NCI-H446 treated with DMSO at 0.1 percent for 48 hours (cell line): ENCODE measurements at regions not wholly inside any gene's neighbourhood (a gene's known extent, or its start where the extent isn't known, plus 50 kb on each side); places are given as distances from the start of the nearest gene placed in this dataset.
"Not testable (repeated sequence)": the region's sequence is repeated elsewhere in the genome, so short reads cannot be mapped to it uniquely, and the experiment has no call there.

ENCODE experiments used
- DNase-seq: peaks from one replicate; lab custom pipeline; 2025; lab: John Stamatoyannopoulos, UW

GRCh38 chr12:67716817-67717216 is 68.3 kb downstream of the DYRK2 start:
- no peak for DNase-seq

DNA sequence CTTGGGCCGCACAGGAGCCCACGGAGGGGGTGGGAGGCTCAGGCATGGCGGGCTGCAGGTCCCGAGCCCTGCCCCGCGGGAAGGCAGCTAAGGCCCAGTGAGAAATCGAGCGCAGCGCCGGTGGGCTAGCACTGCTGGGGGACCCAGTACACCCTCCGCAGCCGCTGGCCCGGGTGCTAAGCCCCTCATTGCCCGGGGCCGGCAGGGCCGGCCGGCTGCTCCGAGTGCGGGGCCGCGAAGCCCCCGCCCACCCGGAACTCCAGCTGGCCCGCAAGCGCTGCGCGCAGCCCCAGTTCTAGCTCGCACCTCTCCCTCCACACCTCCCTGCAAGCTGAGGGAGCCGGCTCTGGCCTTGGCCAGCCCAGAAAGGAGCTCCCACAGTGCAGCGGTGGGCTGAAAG is 70.8 kb downstream of the DYRK2 start:
- DNase-seq, result not testable (repeated sequence)

GRCh38 chr12:67720351-67720856 is 71.9 kb downstream of the DYRK2 start:
- DNase-seq, result peak; percentile 6

DNA sequence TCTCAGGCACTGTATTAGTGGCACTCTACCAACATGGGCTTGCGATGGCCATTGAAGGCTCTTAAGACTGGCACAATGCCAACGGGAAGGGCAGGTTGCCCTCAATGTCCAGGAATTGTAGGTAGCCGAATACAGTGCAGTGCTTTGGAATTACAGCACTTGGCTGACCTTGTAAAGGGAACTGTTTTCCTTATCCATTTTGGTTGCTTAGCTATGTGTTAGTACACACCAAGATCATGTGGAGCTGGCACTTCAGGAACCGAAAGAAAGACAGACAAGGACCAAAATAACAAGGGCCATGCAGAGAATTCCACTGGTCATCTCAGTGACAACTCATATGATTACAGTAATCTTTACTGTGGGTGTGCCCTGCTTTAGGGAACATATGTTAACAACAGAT is 72.7 kb downstream of the DYRK2 start:
- DNase-seq, result no peak

GRCh38 chr12:67722296-67722695 is 73.8 kb downstream of the DYRK2 start:
- DNase-seq, result no peak

DNA sequence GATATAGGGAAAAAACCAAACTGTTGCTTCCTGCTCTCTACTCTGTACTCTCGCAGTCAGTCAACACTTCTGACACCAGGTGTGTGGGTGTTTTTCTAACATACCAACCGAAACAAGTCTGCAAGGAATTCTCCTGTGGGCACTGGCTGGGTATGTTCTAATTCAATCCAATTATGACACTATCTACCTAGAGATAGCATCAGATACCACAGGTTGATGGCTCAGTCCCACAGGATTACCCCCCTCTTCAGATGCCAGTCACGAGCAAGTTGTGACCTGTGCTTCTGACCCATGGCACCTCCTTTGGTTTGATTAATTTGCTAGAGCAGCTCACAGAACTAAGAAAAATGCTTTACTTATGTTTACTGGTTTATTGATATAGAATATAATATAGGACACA is 78.3 kb downstream of the DYRK2 start:
- DNase-seq, result no peak

DNA sequence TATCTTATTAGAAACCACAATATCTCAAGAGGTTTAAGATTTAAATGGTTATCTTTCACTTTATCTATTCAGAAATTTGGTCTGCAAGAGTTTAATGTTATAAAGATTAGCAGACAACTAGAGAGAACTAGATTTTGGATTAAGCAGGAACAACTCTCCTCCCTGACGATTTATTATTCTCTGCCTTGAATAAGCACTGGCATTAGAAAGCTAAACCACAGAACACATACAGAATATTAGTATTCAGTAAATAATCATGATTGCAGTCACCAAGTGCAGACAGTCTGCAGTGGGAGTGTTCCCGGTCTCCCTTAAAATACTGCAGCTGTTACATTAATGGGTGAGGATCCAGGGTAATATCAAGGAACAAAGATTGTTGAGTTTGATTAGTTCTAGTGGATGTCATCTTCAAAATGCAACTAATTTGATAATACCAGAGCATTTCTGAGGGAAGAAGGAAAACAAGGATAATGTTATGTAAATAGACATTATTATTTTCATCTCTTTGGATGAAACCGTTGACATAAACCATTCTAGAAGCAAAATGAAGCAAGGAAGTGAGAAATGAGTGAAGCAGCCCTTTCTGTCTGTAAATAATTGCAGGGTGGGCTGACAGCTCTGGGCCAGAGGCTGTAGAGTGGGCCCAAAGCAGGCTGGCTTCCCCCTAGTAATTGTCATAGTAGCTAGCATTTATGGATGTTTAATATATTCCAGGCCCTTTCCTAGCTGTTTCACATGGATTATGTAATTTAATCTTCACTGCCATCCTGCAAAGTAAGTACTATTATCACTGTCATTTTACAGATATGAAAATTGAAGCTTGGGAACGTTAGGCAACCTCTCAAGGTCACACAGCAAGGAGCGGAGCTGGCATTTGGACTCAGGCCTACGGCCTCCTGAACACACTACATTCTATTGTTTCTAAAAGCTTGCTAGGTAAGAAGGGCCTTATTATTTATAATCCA is 79.4 kb downstream of the DYRK2 start:
- no peak for DNase-seq

DNA sequence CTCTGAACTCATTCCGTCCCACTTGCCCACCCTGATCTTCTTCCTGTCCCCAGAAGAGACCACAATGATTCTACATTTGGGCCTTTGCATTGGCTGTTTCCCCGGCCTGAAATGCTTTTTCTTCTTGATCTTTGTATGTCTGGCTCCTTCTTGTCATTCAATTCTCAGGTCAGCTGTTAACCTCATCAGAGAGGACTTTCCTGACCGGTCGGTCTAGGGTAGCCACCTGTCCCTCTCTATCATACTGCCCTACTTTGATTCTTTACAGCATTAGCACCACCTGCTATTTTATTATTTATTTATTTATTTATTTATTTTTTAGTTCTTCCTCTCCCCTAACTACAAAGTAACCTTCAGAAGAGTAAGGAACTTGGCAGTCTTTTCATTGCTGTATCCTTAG is 84.3 kb downstream of the DYRK2 start:
- DNase-seq, result no peak

DNA sequence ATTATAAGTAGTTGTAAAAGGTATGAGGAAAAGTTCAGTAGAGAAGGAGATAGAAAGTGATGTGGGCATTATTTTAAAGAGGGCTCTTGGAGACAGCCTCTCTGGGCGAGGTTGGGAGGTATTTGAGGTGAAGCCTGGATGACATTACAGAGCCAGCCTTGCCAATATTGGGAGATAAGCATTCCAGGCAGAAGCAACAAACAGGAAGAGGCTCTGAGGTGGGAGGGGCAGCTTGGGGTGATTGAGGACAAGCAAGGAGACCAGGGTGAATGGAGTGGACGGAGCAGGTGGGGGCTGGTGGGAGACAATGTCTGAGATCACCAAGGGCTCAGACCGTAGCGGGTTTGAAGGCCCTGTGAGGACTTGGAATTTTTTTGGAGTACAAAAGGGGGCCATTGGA is 87.3 kb downstream of the DYRK2 start:
- no peak for DNase-seq

GRCh38 chr12:67740711-67741110 is 92.2 kb downstream of the DYRK2 start:
- no peak for DNase-seq

GRCh38 chr12:67741270-67741669 is 92.7 kb downstream of the DYRK2 start:
- no peak for DNase-seq

- DNase-seq, result no peak
Measured at GRCh38 chr12:67742461-67742860, 93.9 kb downstream of the DYRK2 start.

GRCh38 chr12:67747869-67748742 is 99.6 kb downstream of the DYRK2 start:
- no peak for DNase-seq

DNA sequence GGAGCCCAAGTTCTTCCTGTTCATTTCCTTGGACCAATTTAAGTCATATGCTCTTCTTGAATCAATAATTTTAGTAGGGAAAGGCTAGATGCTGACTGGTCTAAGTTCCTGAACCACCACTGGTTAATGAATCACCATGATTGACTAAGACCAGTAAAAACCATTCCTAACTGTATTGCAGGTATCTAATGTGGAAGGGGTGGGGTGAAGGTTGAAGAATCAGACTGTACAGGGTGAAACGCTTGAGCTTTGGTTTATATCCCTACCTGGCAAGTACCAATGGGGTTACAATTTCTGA is 100.1 kb downstream of the DYRK2 start:
- DNase-seq, result no peak

DNA sequence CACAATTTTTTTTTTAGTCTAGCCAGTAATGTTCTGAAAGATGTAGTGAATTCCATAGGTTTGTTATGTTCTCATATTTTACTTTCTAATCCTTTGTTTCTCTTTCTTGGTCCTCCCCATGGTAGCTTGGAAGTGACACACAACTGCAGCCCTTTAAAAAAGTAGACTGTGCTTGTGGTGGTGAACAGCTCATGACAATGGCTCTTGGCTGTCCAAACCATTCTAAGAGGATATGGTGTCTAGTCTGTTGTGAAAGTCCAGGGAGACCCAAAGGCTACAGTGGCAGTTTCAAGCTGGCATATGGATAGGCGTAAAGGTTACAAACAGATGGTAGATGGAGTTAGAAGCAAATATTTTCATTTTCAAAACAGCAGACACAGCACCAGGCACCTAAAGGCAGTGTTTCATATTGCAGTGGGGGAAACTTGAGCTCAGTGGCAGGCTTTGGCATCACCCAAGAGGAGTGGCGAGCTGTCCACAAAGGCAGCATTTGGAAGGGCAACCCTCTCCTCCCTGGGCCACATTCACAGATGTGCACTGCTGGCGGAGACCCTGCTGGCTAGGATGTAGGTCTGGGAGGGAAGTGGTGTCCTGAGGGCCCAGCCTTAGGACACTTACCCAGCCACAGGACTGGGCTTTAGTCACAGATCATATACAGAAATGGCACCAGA is 102.1 kb downstream of the DYRK2 start:
- no peak for DNase-seq

DNA sequence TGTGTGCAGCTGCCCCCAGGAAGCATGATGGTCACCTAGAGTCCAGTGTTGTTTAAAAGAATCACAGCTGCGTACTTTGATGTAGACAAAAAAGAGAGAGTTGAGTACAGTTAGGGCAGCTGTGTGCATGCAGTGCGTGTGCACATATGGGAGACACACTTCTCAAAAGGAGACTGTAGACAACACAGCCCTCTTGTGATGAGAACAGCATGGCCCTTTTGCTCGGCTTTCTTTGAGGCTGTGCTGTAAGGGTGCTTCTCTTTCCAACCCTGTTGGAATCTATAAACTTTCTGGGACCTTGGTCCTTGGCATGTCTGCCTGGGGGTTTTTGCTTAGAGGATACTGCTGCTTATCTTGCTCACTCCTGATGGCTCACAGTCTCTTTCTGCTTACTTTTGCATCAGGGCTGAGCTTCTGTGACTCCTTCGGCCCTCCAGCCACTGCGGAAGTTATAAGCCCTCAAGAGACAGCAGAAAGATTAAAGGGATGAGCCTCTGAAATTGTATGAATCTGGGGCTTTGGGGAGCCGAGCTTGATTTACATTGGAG is 102.9 kb downstream of the DYRK2 start:
- no peak for DNase-seq

GRCh38 chr12:67752226-67752732 is 103.7 kb downstream of the DYRK2 start:
- DNase-seq, result no peak

GRCh38 chr12:67754933-67755697 is 106.6 kb downstream of the DYRK2 start:
- no peak for DNase-seq

- DNase-seq, result peak; percentile 6
Measured at GRCh38 chr12:67757651-67758050, 109.1 kb downstream of the DYRK2 start.

DNA sequence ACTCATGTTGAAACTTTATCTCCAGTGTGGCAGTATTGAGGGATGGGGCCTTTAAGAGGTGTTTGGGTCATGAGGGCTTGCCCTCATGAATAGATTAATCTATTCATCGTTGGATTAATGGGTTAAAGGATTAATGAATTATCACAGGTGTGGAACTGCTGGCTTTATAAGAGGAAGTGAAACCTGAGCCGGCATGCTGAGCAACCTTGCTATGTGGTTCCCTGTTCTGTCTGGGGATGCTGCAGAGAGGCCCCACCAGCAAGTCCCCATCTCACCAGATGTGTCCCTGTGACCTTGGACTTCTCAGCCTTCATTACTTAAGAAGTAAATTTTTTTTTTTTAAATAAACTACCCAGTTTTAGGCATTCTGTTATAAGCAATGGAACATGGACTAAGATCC is 109.6 kb downstream of the DYRK2 start:
- DNase-seq, result no peak

GRCh38 chr12:67758521-67758920 is 110.0 kb downstream of the DYRK2 start:
- DNase-seq, result no peak
